Fibroblast of lung (primary cell): ENCODE measurements at regions not wholly inside any gene's neighbourhood (a gene's known extent, or its start where the extent isn't known, plus 50 kb on each side); places are given as distances from the start of the nearest gene placed in this dataset.

ENCODE experiments used
- DNase-seq, 2 donors: peaks; one replicate each; pipeline versions ENCODE4 v3.0.0 to v3.0.0-alpha.2; 2010; ENCODE audit warnings: low read depth in 2 of 2
- H2AFZ ChIP-seq: 2 replicates; pipeline ENCODE4 v1.5.1; 2012; ENCODE audit warnings: low read length, control low read depth, inconsistent platforms
- H3K27ac ChIP-seq: 2 replicates; pipeline ENCODE4 v1.5.1; 2011; ENCODE audit warnings: low read length, control low read depth; ENCODE audit not compliant: insufficient read depth
- H3K27me3 ChIP-seq: 2 replicates; pipeline ENCODE4 v1.5.1; 2011; ENCODE audit warnings: mild to moderate bottlenecking, low read length; ENCODE audit not compliant: control insufficient read depth, insufficient read depth
- H3K36me3 ChIP-seq: 2 replicates; pipeline ENCODE4 v1.5.1; 2011; ENCODE audit warnings: low read length; ENCODE audit not compliant: control insufficient read depth, insufficient read depth
- H3K4me1 ChIP-seq: 2 replicates; pipeline ENCODE4 v1.5.1; 2011; ENCODE audit warnings: low read length; ENCODE audit not compliant: control insufficient read depth, insufficient read depth; ENCODE audit errors: extremely low read depth
- H3K4me2 ChIP-seq: 2 replicates; pipeline ENCODE4 v1.5.1; 2011; ENCODE audit warnings: low read length, control low read depth; ENCODE audit not compliant: insufficient read depth; ENCODE audit errors: extremely low read depth
- H3K4me3 ChIP-seq, 4 experiments: fragments of 200-600 bp in 1 of 4; sonication (generic) in 1 of 4; replicated peaks in 1 of 4; 2 replicates each; pipeline ENCODE4 v1.5.1; 2011 to 2016; ENCODE audit warnings: low read length in 4 of 4, low read depth in 3 of 4, mild to moderate bottlenecking in 3 of 4, control low read depth in 2 of 4, inconsistent platforms in 1 of 4, mixed read lengths in 1 of 4; ENCODE audit not compliant: insufficient read depth in 1 of 4; ENCODE audit errors: control extremely low read depth in 1 of 4
- H3K79me2 ChIP-seq: 2 replicates; pipeline ENCODE4 v1.5.1; 2012; ENCODE audit warnings: mild to moderate bottlenecking, low read length, inconsistent platforms; ENCODE audit not compliant: control insufficient read depth, insufficient read depth
- H3K9ac ChIP-seq: 2 replicates; pipeline ENCODE4 v1.5.1; 2011; ENCODE audit warnings: mild to moderate bottlenecking, low read length, control low read depth; ENCODE audit not compliant: insufficient read depth
- H3K9me3 ChIP-seq: 2 replicates; pipeline ENCODE4 v1.5.1; 2012; ENCODE audit warnings: low read depth, low read length; ENCODE audit not compliant: control insufficient read depth, insufficient read depth
- H4K20me1 ChIP-seq: 2 replicates; pipeline ENCODE4 v1.5.1; 2011; ENCODE audit warnings: low read length; ENCODE audit not compliant: control insufficient read depth, insufficient read depth; ENCODE audit errors: extremely low read depth
- CTCF ChIP-seq, 2 donors: IDR thresholded peaks in 1 of 2; conservative IDR thresholded peaks in 1 of 2; 1 replicate in 1 of 2; 2 replicates in 1 of 2; pipeline ENCODE4 v1.5.1; 2011 to 2012; ENCODE audit warnings: low read length in 2 of 2, control low read depth in 1 of 2, inconsistent platforms in 1 of 2, low read depth in 1 of 2, mild to moderate bottlenecking in 1 of 2
- EZH2 ChIP-seq: IDR thresholded peaks from 2 replicates; pipeline ENCODE4 v1.5.1; 2012; ENCODE audit warnings: low read length, control low read depth, mild to moderate bottlenecking; ENCODE audit errors: missing control alignments

- H3K79me2 ChIP-seq = no peaks in the 10 kb centered on the region
- no peak for DNase-seq
- no peak for TF ChIP-seq CTCF (conservative IDR thresholded peaks at IDR 0.05 in 1 of 2, IDR thresholded peaks at IDR 0.05 in 1 of 2; ENCODE audit: low read depth in 1 of 2, low read length in 2 of 2)
- TF ChIP-seq EZH2 = no peak
- no peaks in the 10 kb centered on the region for H3K4me1 ChIP-seq
- no peaks in the 10 kb centered on the region for H3K27me3 ChIP-seq
- H3K4me3 ChIP-seq = no peak overlapping the region
- no peaks in the 10 kb centered on the region for H3K9me3 ChIP-seq
- no peaks in the 10 kb centered on the region for H4K20me1 ChIP-seq
- H3K4me2 ChIP-seq = no peak overlapping the region
- no peak overlapping the region for H3K9ac ChIP-seq
- H2AFZ ChIP-seq = no peak overlapping the region
- no peak overlapping the region for H3K27ac ChIP-seq
- no peaks in the 10 kb centered on the region for H3K36me3 ChIP-seq
Observed at GRCh38 chr14:94921882-94922585, 152.1 kb upstream of the GSC start.

GRCh38 chr14:94921456-94921855 lies 151.5 kb upstream of the GSC start:
- no peaks in the 10 kb centered on the region for H3K79me2 ChIP-seq

GRCh38 chr14:94919896-94920295 lies 150.0 kb upstream of the GSC start:
- DNase-seq = no peak
- Histone ChIP-seq H3K27ac (no peak overlapping the region), H3K9ac (no peak overlapping the region), H3K27me3 (no peaks in the 10 kb centered on the region), H3K4me2 (no peak overlapping the region), H4K20me1 (no peaks in the 10 kb centered on the region), H3K9me3 (no peaks in the 10 kb centered on the region), H3K36me3 (no peaks in the 10 kb centered on the region), H3K4me3 (no peak overlapping the region), H2AFZ (no peak overlapping the region), H3K4me1 (no peaks in the 10 kb centered on the region), H3K79me2 (no peaks in the 10 kb centered on the region)
- TF ChIP-seq CTCF (conservative IDR thresholded peaks at IDR 0.05 in 1 of 2, IDR thresholded peaks at IDR 0.05 in 1 of 2; ENCODE audit: low read depth in 1 of 2, low read length in 2 of 2) (no peak), EZH2 (no peak)

More at GRCh38 chr14:94921456-94921855, 151.5 kb upstream of the GSC start:
- no peak overlapping the region for H3K9ac ChIP-seq
- H2AFZ ChIP-seq = no peak overlapping the region
- H3K4me1 ChIP-seq = no peaks in the 10 kb centered on the region
- H3K27me3 ChIP-seq = no peaks in the 10 kb centered on the region
- H3K4me3 ChIP-seq = no peak overlapping the region
- no peaks in the 10 kb centered on the region for H4K20me1 ChIP-seq
- no peak for TF ChIP-seq CTCF (conservative IDR thresholded peaks at IDR 0.05 in 1 of 2, IDR thresholded peaks at IDR 0.05 in 1 of 2; ENCODE audit: low read depth in 1 of 2, low read length in 2 of 2)
- no peak for TF ChIP-seq EZH2
- H3K36me3 ChIP-seq = no peaks in the 10 kb centered on the region
- H3K4me2 ChIP-seq = no peak overlapping the region
- DNase-seq = no peak
- H3K9me3 ChIP-seq = no peaks in the 10 kb centered on the region
- no peak overlapping the region for H3K27ac ChIP-seq
